ENCODE measurements at regions not wholly inside any gene's neighbourhood (a gene's known extent, or its start where the extent isn't known, plus 50 kb on each side); places are given as distances from the start of the nearest gene placed in this dataset.
"Not testable (repeated sequence)": the region's sequence is repeated elsewhere in the genome, so short reads cannot be mapped to it uniquely, and the experiment has no call there.

GRCh38 chr9:25048098-25048724 lies 502.5 kb upstream of the IZUMO3 start:
- TF ChIP-seq CTCF (IDR thresholded peaks at IDR 0.05; ENCODE audit: insufficient read depth, low read depth, low read length, missing control alignments): no peak
- no peak for DNase-seq (ENCODE audit: low read depth)
- H3K4me3 ChIP-seq (ENCODE audit: low read length): no peak overlapping the region

- H3K4me3 ChIP-seq (ENCODE audit: low read length); DNase-seq (ENCODE audit: low read depth): not testable (repeated sequence)
Measured at GRCh38 chr9:25045469-25045868, 499.8 kb upstream of the IZUMO3 start.

- DNase-seq (ENCODE audit: low read depth): no peak
- no peak for TF ChIP-seq CTCF (IDR thresholded peaks at IDR 0.05; ENCODE audit: insufficient read depth, low read depth, low read length, missing control alignments)
- H3K4me3 ChIP-seq (ENCODE audit: low read length): no peak overlapping the region
Measured at GRCh38 chr9:25029743-25030142, 484.0 kb upstream of the IZUMO3 start.

- TF ChIP-seq CTCF (IDR thresholded peaks at IDR 0.05; ENCODE audit: insufficient read depth, low read depth, low read length, missing control alignments): no peak
- DNase-seq (ENCODE audit: low read depth): no peak
- no peak overlapping the region for H3K4me3 ChIP-seq (ENCODE audit: low read length)
Measured at GRCh38 chr9:25025686-25026085, 480.0 kb upstream of the IZUMO3 start.

GRCh38 chr9:25025156-25025555 lies 479.5 kb upstream of the IZUMO3 start:
- no peak overlapping the region for H3K4me3 ChIP-seq (ENCODE audit: low read length)
- no peak for DNase-seq (ENCODE audit: low read depth)
- TF ChIP-seq CTCF (IDR thresholded peaks at IDR 0.05; ENCODE audit: insufficient read depth, low read depth, low read length, missing control alignments): no peak

- no peak for TF ChIP-seq CTCF (IDR thresholded peaks at IDR 0.05; ENCODE audit: insufficient read depth, low read depth, low read length, missing control alignments)
- H3K4me3 ChIP-seq (ENCODE audit: low read length): no peak overlapping the region
- no peak for DNase-seq (ENCODE audit: low read depth)
Measured at GRCh38 chr9:25017779-25018178, 472.1 kb upstream of the IZUMO3 start.

GRCh38 chr9:25010027-25010662 lies 464.4 kb upstream of the IZUMO3 start:
- DNase-seq (ENCODE audit: low read depth): no peak
- no peak for TF ChIP-seq CTCF (IDR thresholded peaks at IDR 0.05; ENCODE audit: insufficient read depth, low read depth, low read length, missing control alignments)
- H3K4me3 ChIP-seq (ENCODE audit: low read length): no peak overlapping the region
